Testis (tissue), 2 donors: ENCODE measurements at regions not wholly inside any gene's neighbourhood (a gene's known extent, or its start where the extent isn't known, plus 50 kb on each side); places are given as distances from the start of the nearest gene placed in this dataset.
"Not testable (repeated sequence)": the region's sequence is repeated elsewhere in the genome, so short reads cannot be mapped to it uniquely, and the experiment has no call there.

Experiments
- DNase-seq: peaks from one replicate; pipeline ENCODE4 v3.0.0-alpha.2; 2019
- H3K27ac ChIP-seq, 2 donors: fragments of 200-600 bp; sonication (generic); one replicate each; pipeline ENCODE4 v1.5.1; 2019
- H3K27me3 ChIP-seq: fragments of 200-600 bp; sonication (generic); one replicate; pipeline ENCODE4 v1.5.1; 2019
- H3K36me3 ChIP-seq: fragments of 200-600 bp; sonication (generic); one replicate; pipeline ENCODE4 v1.5.1; 2017; ENCODE audit warnings: low read depth; ENCODE audit errors: missing control alignments
- H3K4me1 ChIP-seq: fragments of 200-600 bp; sonication (generic); one replicate; pipeline ENCODE4 v1.5.1; 2019
- H3K4me3 ChIP-seq, 2 donors: fragments of 200-600 bp; sonication (generic); one replicate each; pipeline ENCODE4 v1.5.1; 2017 to 2019
- H3K9me3 ChIP-seq: fragments of 200-600 bp; sonication (generic); one replicate; pipeline ENCODE4 v1.5.1; 2017
- POLR2A ChIP-seq: fragments of 450-650 bp; IDR thresholded peaks from one replicate; pipeline ENCODE4 v1.6.1; 2017; ENCODE audit warnings: antibody characterized with exemption, mild to moderate bottlenecking, moderate library complexity
- WGBS, 2 donors: methylation state at CpG; one replicate each; pipeline ENCODE4 v1.1.5; 2018; 5-methylcytosine and 5-hydroxymethylcytosine counted together
- intact Hi-C: fragments of 100-400 bp; cut with DNase I; formaldehyde crosslinking; loops from one replicate; pipeline ENCODE4 v1.15.1; 2023; ENCODE audit warnings: low total_unique reads
- TF ChIP-seq, protein P1 (sequence below), 3 experiments: fragments of 450-650 bp in 2 of 3; fragments of 200-600 bp in 1 of 3; sonication (generic) in 1 of 3; IDR thresholded peaks; one replicate each; pipeline ENCODE4 v1.5.1; 2016 to 2019; ENCODE audit warnings: antibody characterized with exemption in 3 of 3, mild to moderate bottlenecking in 2 of 3, moderate library complexity in 1 of 3

DNA sequence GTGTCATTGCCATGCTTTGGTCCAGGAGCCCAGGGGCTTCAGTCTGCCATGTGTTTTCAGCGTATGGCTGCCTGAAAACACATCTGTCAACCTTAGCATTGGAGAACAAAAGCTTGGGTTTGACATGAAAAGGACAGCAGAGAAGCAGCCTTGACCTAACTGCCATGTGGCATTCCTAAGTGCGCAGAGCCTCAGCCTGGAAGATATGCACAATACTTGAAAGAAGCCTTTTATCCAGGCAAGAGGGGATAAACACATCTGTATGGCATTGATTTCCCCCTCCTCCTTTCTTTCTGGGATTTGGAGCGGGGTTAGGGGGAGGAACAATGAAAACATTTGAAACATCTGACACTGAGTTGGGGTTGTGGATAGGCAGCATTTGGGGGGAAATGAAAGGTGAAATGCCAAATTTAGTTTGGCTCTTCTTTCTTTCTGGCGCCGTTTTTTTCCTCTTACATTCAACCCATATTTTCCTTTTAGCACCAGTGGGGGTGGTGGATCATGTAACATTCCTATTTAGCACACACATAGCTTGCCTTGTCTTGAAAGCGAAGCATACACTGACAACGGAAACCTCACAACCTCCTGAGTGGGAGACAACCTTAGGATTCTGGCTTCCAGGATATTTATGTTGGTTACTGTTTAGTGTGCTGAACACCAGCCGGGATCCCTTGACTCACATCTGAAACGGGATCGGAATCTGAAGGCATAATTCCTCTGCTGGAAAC, 177.0 kb downstream of the C12orf75 start:
- H3K27ac ChIP-seq, result no peak overlapping the region
- H3K9me3 ChIP-seq, result no peaks in the 10 kb centered on the region
- WGBS, 2 donors, result 49 to 52% methylated on average over 10 of the region's 10 CpGs
- intact Hi-C loops, result no loop called here
- H3K36me3 ChIP-seq, result no peaks in the 10 kb centered on the region
- H3K27me3 ChIP-seq, result no peaks in the 10 kb centered on the region
- TF ChIP-seq POLR2A, result no peak
- TF ChIP-seq, protein P1, sequence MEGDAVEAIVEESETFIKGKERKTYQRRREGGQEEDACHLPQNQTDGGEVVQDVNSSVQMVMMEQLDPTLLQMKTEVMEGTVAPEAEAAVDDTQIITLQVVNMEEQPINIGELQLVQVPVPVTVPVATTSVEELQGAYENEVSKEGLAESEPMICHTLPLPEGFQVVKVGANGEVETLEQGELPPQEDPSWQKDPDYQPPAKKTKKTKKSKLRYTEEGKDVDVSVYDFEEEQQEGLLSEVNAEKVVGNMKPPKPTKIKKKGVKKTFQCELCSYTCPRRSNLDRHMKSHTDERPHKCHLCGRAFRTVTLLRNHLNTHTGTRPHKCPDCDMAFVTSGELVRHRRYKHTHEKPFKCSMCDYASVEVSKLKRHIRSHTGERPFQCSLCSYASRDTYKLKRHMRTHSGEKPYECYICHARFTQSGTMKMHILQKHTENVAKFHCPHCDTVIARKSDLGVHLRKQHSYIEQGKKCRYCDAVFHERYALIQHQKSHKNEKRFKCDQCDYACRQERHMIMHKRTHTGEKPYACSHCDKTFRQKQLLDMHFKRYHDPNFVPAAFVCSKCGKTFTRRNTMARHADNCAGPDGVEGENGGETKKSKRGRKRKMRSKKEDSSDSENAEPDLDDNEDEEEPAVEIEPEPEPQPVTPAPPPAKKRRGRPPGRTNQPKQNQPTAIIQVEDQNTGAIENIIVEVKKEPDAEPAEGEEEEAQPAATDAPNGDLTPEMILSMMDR (IDR thresholded peaks at IDR 0.05), result no peak
- no peak for DNase-seq
- H3K4me1 ChIP-seq, result no peaks in the 10 kb centered on the region
- H3K4me3 ChIP-seq, result no peak overlapping the region

DNA sequence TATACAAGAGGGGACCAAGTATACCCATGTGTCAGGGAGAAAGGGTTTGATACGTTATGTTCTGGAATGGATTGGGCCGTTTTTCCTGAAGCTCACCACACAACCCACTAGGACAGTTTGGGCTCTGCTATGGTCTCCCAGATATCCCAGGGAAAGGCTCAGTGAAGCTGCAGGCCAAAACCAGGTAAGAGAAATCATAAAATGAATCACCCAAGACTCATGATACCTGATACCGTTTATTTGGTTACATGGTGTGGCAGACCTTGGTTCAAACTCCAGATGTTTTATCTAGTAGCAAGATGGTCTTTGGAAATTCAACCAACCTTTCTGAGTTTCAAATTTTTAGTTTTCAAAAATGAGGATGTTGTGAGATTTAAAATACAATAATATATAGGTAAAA, 177.6 kb downstream of the C12orf75 start:
- WGBS, 2 donors, result 79 to 84% methylated on average over 3 of the region's 3 CpGs
- TF ChIP-seq, protein P1 (IDR thresholded peaks at IDR 0.05), result no peak
- no peak for TF ChIP-seq POLR2A

DNA sequence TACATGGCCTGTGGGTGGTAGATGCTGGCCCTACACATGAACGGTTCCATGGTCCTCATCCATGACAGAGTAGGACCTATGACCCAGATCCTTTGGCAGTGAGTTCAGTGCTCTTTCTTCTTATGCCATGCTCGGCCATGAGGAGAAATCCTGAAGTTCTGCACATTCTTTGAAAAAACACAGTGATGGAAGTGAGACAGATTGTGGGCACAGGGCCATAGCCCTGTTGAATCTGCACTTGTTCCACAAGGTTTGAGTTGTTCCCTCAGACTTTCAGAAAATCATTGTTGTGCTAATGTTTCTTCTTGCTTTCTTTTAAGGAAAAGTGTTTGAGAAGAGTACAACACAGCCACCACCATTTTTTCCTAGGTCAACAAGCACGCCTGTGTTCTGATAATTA, 180.0 kb downstream of the C12orf75 start:
- H3K27me3 ChIP-seq, result no peaks in the 10 kb centered on the region
- H3K9me3 ChIP-seq, result no peaks in the 10 kb centered on the region
- no peak for DNase-seq
- no peak overlapping the region for H3K27ac ChIP-seq
- intact Hi-C loops, result no loop called here
- TF ChIP-seq POLR2A, result no peak
- TF ChIP-seq, protein P1 (IDR thresholded peaks at IDR 0.05), result no peak
- H3K4me3 ChIP-seq, result no peak overlapping the region
- no peaks in the 10 kb centered on the region for H3K36me3 ChIP-seq
- no peaks in the 10 kb centered on the region for H3K4me1 ChIP-seq
- 88 to 92% methylated on average over 3 of the region's 3 CpGs for WGBS, 2 donors

More for the DNA sequence above, 177.6 kb downstream of the C12orf75 start:
- Histone ChIP-seq H3K36me3 (no peaks in the 10 kb centered on the region), H3K27ac (no peak overlapping the region), H3K4me3 (no peak overlapping the region), H3K4me1 (no peaks in the 10 kb centered on the region), H3K9me3 (no peaks in the 10 kb centered on the region), H3K27me3 (no peaks in the 10 kb centered on the region)
- no peak for DNase-seq
- intact Hi-C loops, result no loop called here

DNA sequence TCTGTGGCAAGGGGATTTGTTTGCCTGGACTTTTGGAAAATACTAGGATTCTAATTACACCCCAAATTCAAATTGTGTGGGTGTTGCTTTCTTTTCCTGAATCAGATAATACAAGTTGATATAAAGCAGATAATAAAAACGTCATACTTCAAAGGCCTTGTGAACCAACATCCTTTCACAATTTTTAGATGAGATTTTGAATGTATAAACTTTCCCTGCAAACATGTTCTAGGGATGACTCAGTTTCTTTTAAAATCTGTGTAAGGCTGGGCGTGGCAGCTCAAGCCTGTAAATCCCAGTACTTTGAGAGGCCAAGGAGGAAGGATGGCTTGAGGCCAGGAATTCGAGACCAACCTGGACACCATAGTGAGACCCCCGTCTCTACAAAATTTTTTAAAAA, 182.4 kb downstream of the C12orf75 start:
- H3K9me3 ChIP-seq, H3K36me3 ChIP-seq, H3K27ac ChIP-seq, H3K4me1 ChIP-seq, DNase-seq, H3K4me3 ChIP-seq, H3K27me3 ChIP-seq, intact Hi-C loops: not testable (repeated sequence)
- 56 to 67% methylated on average over 4 of the region's 4 CpGs for WGBS, 2 donors

DNA sequence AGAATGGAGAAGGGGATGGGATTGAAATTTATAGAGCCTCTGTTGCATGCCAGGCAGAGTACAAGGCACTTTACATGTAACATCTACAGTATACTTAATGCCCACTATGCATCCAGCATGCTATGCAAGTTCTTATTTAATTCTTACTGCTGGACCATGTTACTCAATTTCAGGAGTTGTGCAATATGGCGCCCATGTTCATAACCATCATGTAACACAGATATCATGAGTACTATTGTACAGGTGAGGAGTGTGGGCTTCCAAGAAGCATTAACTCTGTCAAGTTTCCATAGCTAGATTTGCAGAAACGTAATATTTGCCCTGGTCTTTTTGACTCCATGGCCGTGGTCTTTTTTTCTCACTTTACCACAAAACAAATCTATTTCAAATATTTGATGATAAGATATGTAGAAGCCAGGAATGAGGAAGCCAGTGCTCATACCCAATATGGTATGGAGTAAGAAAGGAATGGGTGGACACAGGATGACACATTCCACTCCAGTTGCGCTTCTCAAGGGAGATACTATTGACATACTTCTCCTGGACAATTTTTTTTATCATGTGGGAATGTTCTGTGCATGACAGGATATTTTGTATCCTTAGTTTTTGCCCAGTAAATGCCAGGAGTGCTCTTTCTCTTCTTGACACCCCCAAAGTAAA, 191.8 kb downstream of the C12orf75 start:
- Histone ChIP-seq H3K4me1 (peaks cover 9% of the 10 kb centered on the region), H3K36me3 (no peaks in the 10 kb centered on the region), H3K27ac (no peak overlapping the region), H3K4me3 (no peak overlapping the region), H3K9me3 (no peaks in the 10 kb centered on the region), H3K27me3 (no peaks in the 10 kb centered on the region)
- TF ChIP-seq POLR2A, result no peak
- TF ChIP-seq, protein P1 (IDR thresholded peaks at IDR 0.05), result no peak
- intact Hi-C loops, result no loop called here
- DNase-seq, result no peak
- WGBS, 2 donors, result 88% methylated on average over 4 of the region's 4 CpGs
